ENCODE measurements at regions not wholly inside any gene's neighbourhood (a gene's known extent, or its start where the extent isn't known, plus 50 kb on each side); places are given as distances from the start of the nearest gene placed in this dataset.
"Not testable (repeated sequence)": the region's sequence is repeated elsewhere in the genome, so short reads cannot be mapped to it uniquely, and the experiment has no call there.

DNA sequence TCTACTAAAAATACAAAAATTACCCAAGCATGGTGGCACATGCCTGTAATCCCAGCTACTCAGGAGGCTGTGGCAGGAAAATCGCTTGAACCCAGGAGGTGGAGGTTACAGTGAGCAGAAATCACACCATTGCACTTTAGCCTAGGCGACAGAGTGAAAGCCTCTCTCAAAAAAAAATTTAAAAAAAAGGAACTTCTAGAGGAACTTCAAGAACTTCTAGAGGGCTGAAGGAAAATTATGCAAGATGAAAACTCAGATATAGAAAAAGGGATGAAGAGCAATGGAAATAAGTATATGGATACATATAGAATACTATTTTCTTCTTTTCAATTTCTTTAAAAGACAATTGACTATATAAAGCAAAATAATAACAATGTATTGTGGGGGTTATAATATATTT, 51.2 kb upstream of the PRR5 start:
- H3K4me1 Mint-ChIP-seq = no peaks in the 10 kb centered on the region
- no peaks in the 10 kb centered on the region for H3K36me3 Mint-ChIP-seq
- H3K27me3 Mint-ChIP-seq = peaks cover 10% of the 10 kb centered on the region
- no peak overlapping the region for H3K4me3 Mint-ChIP-seq
- H3K27ac Mint-ChIP-seq = no peak overlapping the region
- no peaks in the 10 kb centered on the region for H3K9me3 Mint-ChIP-seq

DNA sequence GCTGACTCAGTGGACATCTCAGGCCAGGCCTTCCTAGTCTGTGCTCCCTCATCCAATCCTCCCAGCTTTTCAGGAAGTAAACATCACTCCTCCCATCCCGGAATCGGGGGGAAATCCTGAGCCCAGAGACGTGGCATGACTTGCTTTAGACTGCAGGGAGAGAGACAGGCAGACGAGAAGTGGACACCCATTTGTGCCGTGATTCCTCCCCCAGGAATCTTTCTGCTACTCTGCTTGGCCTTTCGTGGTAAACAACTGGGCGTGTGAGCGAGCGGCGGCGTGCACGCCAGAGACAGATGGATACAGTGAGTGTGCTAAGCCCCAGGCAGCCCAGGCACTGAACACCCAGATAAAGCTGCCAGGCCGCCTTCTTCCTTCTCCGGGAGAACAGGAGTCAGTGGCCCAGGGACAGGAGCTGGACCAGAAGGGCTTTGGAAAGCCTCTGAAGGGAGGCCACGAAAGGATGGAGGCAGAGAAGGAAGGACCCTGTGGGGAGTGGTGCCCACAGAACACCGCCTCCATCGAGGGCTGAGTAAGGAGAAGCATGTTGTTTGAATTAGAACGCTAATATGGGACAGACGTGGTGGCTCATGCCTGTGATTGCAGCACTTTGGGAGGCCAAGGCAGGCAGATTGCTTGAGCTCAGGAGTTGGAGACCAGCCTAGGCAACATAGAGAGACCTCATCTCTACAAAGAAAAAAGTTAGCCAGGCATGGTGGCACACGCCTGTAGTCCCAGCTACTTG, 53.0 kb upstream of the PRR5 start:
- Mint-ChIP-seq H3K27me3 (peaks cover 15% of the 10 kb centered on the region), H3K4me1 (no peaks in the 10 kb centered on the region), H3K4me3 (peak overlapping the region in 1 of 4 donors; percentile 55), H3K36me3 (no peaks in the 10 kb centered on the region), H3K27ac (no peak overlapping the region), H3K9me3 (no peaks in the 10 kb centered on the region)

GRCh38 chr22:44648085-44648820, 53.8 kb upstream of the PRR5 start:
- H3K4me1 Mint-ChIP-seq = no peaks in the 10 kb centered on the region
- H3K27me3 Mint-ChIP-seq = peaks cover 15% of the 10 kb centered on the region
- H3K27ac Mint-ChIP-seq = no peak overlapping the region
- H3K4me3 Mint-ChIP-seq = no peak overlapping the region
- H3K9me3 Mint-ChIP-seq = no peaks in the 10 kb centered on the region
- no peaks in the 10 kb centered on the region for H3K36me3 Mint-ChIP-seq

- Mint-ChIP-seq H3K9me3 (no peaks in the 10 kb centered on the region), H3K4me3 (no peak overlapping the region), H3K4me1 (no peaks in the 10 kb centered on the region), H3K27me3 (peaks cover 17% of the 10 kb centered on the region), H3K27ac (no peak overlapping the region), H3K36me3 (no peaks in the 10 kb centered on the region)
Measured at GRCh38 chr22:44647141-44647540, 54.9 kb upstream of the PRR5 start.

DNA sequence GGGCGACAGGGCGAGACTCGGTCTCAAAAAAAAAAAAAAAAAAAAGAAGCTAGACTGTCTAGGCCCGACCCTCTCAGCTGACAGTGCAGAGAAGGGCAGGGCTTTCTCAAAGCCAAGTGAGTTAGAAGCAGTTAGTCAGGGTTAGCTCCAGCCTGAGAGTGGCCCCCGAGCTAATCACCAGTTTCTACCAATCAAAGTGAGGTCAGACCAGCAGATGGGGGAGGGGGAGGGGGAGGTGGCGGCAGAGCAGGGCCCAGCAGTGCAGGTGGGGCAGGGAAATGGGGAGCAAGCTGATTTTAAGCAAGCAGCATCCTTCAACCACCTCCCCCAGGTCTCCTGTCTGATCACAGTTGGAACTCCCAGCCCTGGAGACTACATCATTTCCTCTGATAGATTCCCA, 55.3 kb upstream of the PRR5 start:
- no peak overlapping the region for H3K27ac Mint-ChIP-seq

DNA sequence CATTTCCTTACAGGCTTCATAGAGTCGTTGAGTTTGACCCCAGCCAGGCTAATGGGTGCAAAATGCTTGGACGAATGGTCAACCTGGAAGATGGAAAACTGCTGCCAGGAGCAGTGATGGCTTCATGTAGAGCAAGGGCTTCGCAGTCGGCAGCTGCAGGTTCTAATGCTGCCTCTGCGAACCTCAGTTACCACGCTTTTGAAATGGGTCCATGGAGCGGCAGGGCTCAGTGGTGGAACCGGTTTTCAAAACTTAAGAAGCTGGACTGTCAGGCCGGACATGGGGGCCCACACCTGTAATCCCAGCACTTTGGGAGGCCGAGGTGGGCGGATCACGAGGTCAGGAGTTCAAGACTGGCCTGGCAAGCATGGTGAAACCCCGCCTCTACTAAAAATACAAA, 55.9 kb upstream of the PRR5 start:
- Mint-ChIP-seq H3K4me3 (no peak overlapping the region), H3K9me3 (no peaks in the 10 kb centered on the region), H3K27me3 (peaks cover 17% of the 10 kb centered on the region), H3K4me1 (no peaks in the 10 kb centered on the region), H3K36me3 (no peaks in the 10 kb centered on the region), H3K27ac (no peak overlapping the region)

More for the DNA sequence above, 55.3 kb upstream of the PRR5 start:
- no peak overlapping the region for H3K4me3 Mint-ChIP-seq
- no peaks in the 10 kb centered on the region for H3K9me3 Mint-ChIP-seq
- no peaks in the 10 kb centered on the region for H3K36me3 Mint-ChIP-seq
- H3K27me3 Mint-ChIP-seq = peaks cover 17% of the 10 kb centered on the region
- no peaks in the 10 kb centered on the region for H3K4me1 Mint-ChIP-seq

- no peaks in the 10 kb centered on the region for H3K9me3 Mint-ChIP-seq
Measured at GRCh38 chr22:44645531-44645930, 56.5 kb upstream of the PRR5 start.

GRCh38 chr22:44645083-44645482, 56.9 kb upstream of the PRR5 start:
- no peak overlapping the region for H3K4me3 Mint-ChIP-seq
- H3K36me3 Mint-ChIP-seq = no peaks in the 10 kb centered on the region
- H3K27me3 Mint-ChIP-seq = peaks cover 21% of the 10 kb centered on the region
- H3K27ac Mint-ChIP-seq = no peak overlapping the region
- no peaks in the 10 kb centered on the region for H3K4me1 Mint-ChIP-seq
- no peaks in the 10 kb centered on the region for H3K9me3 Mint-ChIP-seq

More at GRCh38 chr22:44645531-44645930, 56.5 kb upstream of the PRR5 start:
- Mint-ChIP-seq H3K27me3 (peaks cover 20% of the 10 kb centered on the region), H3K27ac (no peak overlapping the region), H3K4me1 (no peaks in the 10 kb centered on the region), H3K36me3 (no peaks in the 10 kb centered on the region), H3K4me3 (no peak overlapping the region)

GRCh38 chr22:44643526-44644101, 58.4 kb upstream of the PRR5 start:
- not testable (repeated sequence) for H3K27ac Mint-ChIP-seq, H3K36me3 Mint-ChIP-seq, H3K4me1 Mint-ChIP-seq, H3K4me3 Mint-ChIP-seq, H3K9me3 Mint-ChIP-seq
- peaks cover 22% of the 10 kb centered on the region for H3K27me3 Mint-ChIP-seq

DNA sequence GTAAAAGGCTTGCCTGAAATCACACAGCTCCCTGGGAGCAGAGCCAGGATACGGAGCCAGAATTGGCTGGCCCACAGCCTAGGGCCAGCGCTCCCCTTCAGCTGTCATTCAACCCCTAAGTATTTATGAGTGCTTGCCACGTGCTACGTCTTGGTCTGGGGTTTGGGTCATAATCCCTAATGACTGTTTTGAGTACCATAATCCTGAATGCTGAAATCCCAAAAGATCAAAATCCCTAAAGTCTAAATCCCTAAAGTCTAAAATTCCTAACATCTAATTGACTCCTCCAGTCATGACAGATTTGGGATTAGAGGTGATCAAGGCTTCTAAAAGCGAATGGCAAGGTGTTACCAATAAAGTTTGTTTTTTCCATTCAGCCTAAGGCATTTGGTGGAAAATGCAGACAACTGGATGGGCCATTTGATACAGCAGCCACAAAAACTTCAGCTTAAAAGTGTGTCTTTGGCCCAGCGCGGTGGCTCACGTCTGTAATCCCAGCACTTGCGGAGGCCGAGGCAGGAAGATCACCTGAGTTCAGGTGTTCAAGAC, 59.8 kb upstream of the PRR5 start:
- peaks cover 21% of the 10 kb centered on the region for H3K27me3 Mint-ChIP-seq

GRCh38 chr22:44640618-44641155, 61.3 kb upstream of the PRR5 start:
- Mint-ChIP-seq H3K36me3 (no peaks in the 10 kb centered on the region), H3K4me1 (no peaks in the 10 kb centered on the region), H3K27ac (no peak overlapping the region)

More for the DNA sequence above, 59.8 kb upstream of the PRR5 start:
- Mint-ChIP-seq H3K4me3 (no peak overlapping the region), H3K36me3 (no peaks in the 10 kb centered on the region), H3K27ac (no peak overlapping the region), H3K4me1 (no peaks in the 10 kb centered on the region), H3K9me3 (no peaks in the 10 kb centered on the region)

DNA sequence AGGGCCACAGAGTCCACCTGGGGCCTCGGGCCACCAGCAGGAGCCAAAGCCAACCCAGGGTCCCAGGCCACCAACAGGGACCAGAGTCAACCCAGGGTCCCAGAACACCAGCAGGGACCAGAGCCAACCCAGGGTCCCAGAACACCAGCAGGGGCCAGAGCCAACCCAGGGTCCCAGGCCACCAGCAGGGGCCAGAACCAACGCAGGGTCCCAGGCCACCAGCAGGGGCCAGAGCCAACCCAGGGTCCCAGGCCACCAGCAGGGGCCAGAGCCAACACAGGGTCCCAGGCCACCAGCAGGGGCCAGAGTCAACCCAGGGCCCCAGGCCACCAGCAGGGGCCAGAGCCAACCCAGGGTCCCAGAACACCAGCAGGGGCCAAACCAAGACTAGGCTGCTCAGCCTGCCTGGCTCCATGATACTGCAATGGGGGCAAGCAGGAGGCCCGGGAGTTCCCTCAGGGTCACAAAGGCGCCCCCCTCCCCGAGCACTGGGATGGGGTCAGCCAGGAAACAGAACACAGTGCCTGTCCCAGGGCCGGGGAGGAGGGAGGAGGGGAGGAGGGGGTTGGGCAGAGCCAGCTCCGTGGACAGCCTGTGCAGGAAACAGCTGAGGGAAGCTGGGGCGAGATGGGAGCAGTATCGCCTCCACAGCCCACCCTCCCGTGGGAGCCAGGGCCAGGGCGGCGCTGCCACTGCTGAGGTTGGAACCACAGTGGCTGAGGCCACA, 62.0 kb upstream of the PRR5 start:
- H3K27me3 Mint-ChIP-seq = peaks cover 9% of the 10 kb centered on the region
- no peaks in the 10 kb centered on the region for H3K4me1 Mint-ChIP-seq
- H3K9me3 Mint-ChIP-seq = no peaks in the 10 kb centered on the region
- H3K36me3 Mint-ChIP-seq = no peaks in the 10 kb centered on the region
- no peak overlapping the region for H3K27ac Mint-ChIP-seq
- no peak overlapping the region for H3K4me3 Mint-ChIP-seq

More at GRCh38 chr22:44640618-44641155, 61.3 kb upstream of the PRR5 start:
- Mint-ChIP-seq H3K4me3 (no peak overlapping the region), H3K9me3 (no peaks in the 10 kb centered on the region), H3K27me3 (peaks cover 15% of the 10 kb centered on the region)

- Mint-ChIP-seq H3K4me1 (no peaks in the 10 kb centered on the region), H3K27me3 (peaks cover 9% of the 10 kb centered on the region), H3K27ac (no peak overlapping the region), H3K36me3 (no peaks in the 10 kb centered on the region), H3K9me3 (no peaks in the 10 kb centered on the region), H3K4me3 (no peak overlapping the region)
Measured at GRCh38 chr22:44638971-44639760, 62.8 kb upstream of the PRR5 start.

- not testable (repeated sequence) for H3K36me3 Mint-ChIP-seq, H3K27me3 Mint-ChIP-seq, H3K9me3 Mint-ChIP-seq, H3K27ac Mint-ChIP-seq, H3K4me3 Mint-ChIP-seq, H3K4me1 Mint-ChIP-seq
Measured at GRCh38 chr22:44636502-44637206, 65.3 kb upstream of the PRR5 start.

Measured in IgD-negative memory B cell (primary cell).